ENCODE measurements at regions not wholly inside any gene's neighbourhood (a gene's known extent, or its start where the extent isn't known, plus 50 kb on each side); places are given as distances from the start of the nearest gene placed in this dataset.
"Not testable (repeated sequence)": the region's sequence is repeated elsewhere in the genome, so short reads cannot be mapped to it uniquely, and the experiment has no call there.

GRCh38 chr3:153448151-153448829 is 286.3 kb downstream of the RAP2B start:
- DNase-seq = no peak

GRCh38 chr3:153456833-153457545 is 295.0 kb downstream of the RAP2B start:
- DNase-seq = no peak

GRCh38 chr3:153458881-153459280 is 296.9 kb downstream of the RAP2B start:
- DNase-seq = no peak

- DNase-seq = no peak
These were observed 300.5 kb downstream of the RAP2B start for GRCh38 chr3:153462545-153462944.

- DNase-seq = no peak
These were observed 301.9 kb downstream of the RAP2B start for GRCh38 chr3:153463895-153464294.

- no peak for DNase-seq
These were observed 307.1 kb downstream of the RAP2B start for GRCh38 chr3:153469162-153469561.

GRCh38 chr3:153484842-153485241 is 322.8 kb downstream of the RAP2B start:
- DNase-seq = no peak

GRCh38 chr3:153495422-153495821 is 333.4 kb downstream of the RAP2B start:
- DNase-seq = no peak

- no peak for DNase-seq
These were observed 340.7 kb downstream of the RAP2B start for GRCh38 chr3:153502682-153503081.

GRCh38 chr3:153503873-153504272 is 341.8 kb downstream of the RAP2B start:
- DNase-seq = no peak

- not testable (repeated sequence) for DNase-seq
These were observed 344.2 kb downstream of the RAP2B start for GRCh38 chr3:153506205-153506604.

- not testable (repeated sequence) for DNase-seq
These were observed 344.7 kb downstream of the RAP2B start for GRCh38 chr3:153506686-153507085.

GRCh38 chr3:153513236-153513635 is 351.2 kb downstream of the RAP2B start:
- no peak for DNase-seq

- DNase-seq = no peak
These were observed 366.4 kb downstream of the RAP2B start for GRCh38 chr3:153528473-153528872.

- DNase-seq = no peak
These were observed 377.2 kb downstream of the RAP2B start for GRCh38 chr3:153539263-153539662.

- no peak for DNase-seq
These were observed 383.4 kb downstream of the RAP2B start for GRCh38 chr3:153545471-153545870.

- DNase-seq = no peak
These were observed 385.9 kb downstream of the RAP2B start for GRCh38 chr3:153547970-153548369.

GRCh38 chr3:153549686-153550085 is 387.7 kb downstream of the RAP2B start:
- not testable (repeated sequence) for DNase-seq

GRCh38 chr3:153551536-153552285 is 389.7 kb downstream of the RAP2B start:
- DNase-seq = no peak

GRCh38 chr3:153552887-153553604 is 391.0 kb downstream of the RAP2B start:
- DNase-seq = no peak

- no peak for DNase-seq
These were observed 391.5 kb downstream of the RAP2B start for GRCh38 chr3:153553605-153553945.

- no peak for DNase-seq
These were observed 393.9 kb downstream of the RAP2B start for GRCh38 chr3:153555919-153556318.

GRCh38 chr3:153559366-153559765 is 397.3 kb downstream of the RAP2B start:
- not testable (repeated sequence) for DNase-seq
